HG02870 (cell line): ENCODE measurements at regions not wholly inside any gene's neighbourhood (a gene's known extent, or its start where the extent isn't known, plus 50 kb on each side); places are given as distances from the start of the nearest gene placed in this dataset.

Experiments
- ATAC-seq: cut with Tn5 transposase; IDR thresholded peaks from one replicate; pipeline ENCODE4 v1.9.1; 2021; ENCODE audit warnings: mild to moderate bottlenecking, moderate library complexity; ENCODE audit not compliant: unreplicated experiment

GRCh38 chr22:22150457-22150856, 94.1 kb upstream of the VPREB1 start:
- ATAC-seq, result no peak

- ATAC-seq, result no peak
Observed at GRCh38 chr22:22148905-22149304, 95.7 kb upstream of the VPREB1 start.

GRCh38 chr22:22144858-22145257, 99.7 kb upstream of the VPREB1 start:
- ATAC-seq, result no peak

GRCh38 chr22:22143448-22143847, 101.1 kb upstream of the VPREB1 start:
- ATAC-seq, result no peak

- ATAC-seq, result no peak
Observed at GRCh38 chr22:22142661-22143060, 101.9 kb upstream of the VPREB1 start.

- ATAC-seq, result no peak
Observed at GRCh38 chr22:22141771-22142591, 102.6 kb upstream of the VPREB1 start.

GRCh38 chr22:22141031-22141430, 103.6 kb upstream of the VPREB1 start:
- ATAC-seq, result no peak

GRCh38 chr22:22139364-22139763, 105.2 kb upstream of the VPREB1 start:
- ATAC-seq, result no peak

- ATAC-seq, result no peak
Observed at GRCh38 chr22:22138915-22139314, 105.7 kb upstream of the VPREB1 start.

- ATAC-seq, result no peak
Observed at GRCh38 chr22:22137891-22138290, 106.7 kb upstream of the VPREB1 start.

GRCh38 chr22:22133910-22134309, 110.7 kb upstream of the VPREB1 start:
- no peak for ATAC-seq

GRCh38 chr22:22130953-22131608, 113.5 kb upstream of the VPREB1 start:
- ATAC-seq, result no peak

- no peak for ATAC-seq
Observed at GRCh38 chr22:22129387-22129786, 115.2 kb upstream of the VPREB1 start.

- ATAC-seq, result no peak
Observed at GRCh38 chr22:22128440-22128839, 116.1 kb upstream of the VPREB1 start.

GRCh38 chr22:22127100-22127499, 117.5 kb upstream of the VPREB1 start:
- no peak for ATAC-seq

GRCh38 chr22:22125579-22126468, 118.8 kb upstream of the VPREB1 start:
- ATAC-seq, result no peak

- ATAC-seq, result no peak
Observed at GRCh38 chr22:22125028-22125578, 119.5 kb upstream of the VPREB1 start.

- ATAC-seq, result no peak
Observed at GRCh38 chr22:22124374-22124773, 120.2 kb upstream of the VPREB1 start.

- ATAC-seq, result no peak
Observed at GRCh38 chr22:22123960-22124278, 120.7 kb upstream of the VPREB1 start.

GRCh38 chr22:22123118-22123959, 121.2 kb upstream of the VPREB1 start:
- no peak for ATAC-seq
